Activated T-helper 2 cell treated with anti-CD3 and anti-CD28 coated beads, Interferon-gamma antibody, Interleukin-2, Interleukin-4, amounts not matched to agents 10 μg/mL and 5 μg/mL and 100 μg/mL, durations not matched to agents 14 hours and 24 hours and 36 hours (primary cell): ENCODE measurements at regions not wholly inside any gene's neighbourhood (a gene's known extent, or its start where the extent isn't known, plus 50 kb on each side); places are given as distances from the start of the nearest gene placed in this dataset.

Experiments
- DNase-seq: peaks from one replicate; pipeline ENCODE4 v3.0.0; 2021; ENCODE audit warnings: low spot score
- H3K27ac Mint-ChIP-seq: one replicate; pipeline ENCODE4 v1.8.0; 2021; ENCODE audit warnings: mixed read lengths
- H3K27me3 Mint-ChIP-seq: one replicate; pipeline ENCODE4 v1.8.0; 2021; ENCODE audit warnings: low read depth, mixed read lengths
- H3K36me3 Mint-ChIP-seq: one replicate; pipeline ENCODE4 v1.8.0; 2021; ENCODE audit warnings: low read depth, mixed read lengths
- H3K4me1 Mint-ChIP-seq: one replicate; pipeline ENCODE4 v1.8.0; 2021; ENCODE audit warnings: low read depth, mixed read lengths
- H3K4me3 Mint-ChIP-seq: one replicate; pipeline ENCODE4 v1.8.0; 2021; ENCODE audit warnings: low read depth, mild to moderate bottlenecking, moderate library complexity, mixed read lengths
- H3K9me3 Mint-ChIP-seq: one replicate; pipeline ENCODE4 v1.8.0; 2021; ENCODE audit warnings: mixed read lengths
- intact Hi-C: fragments of 100-400 bp; cut with micrococcal nuclease; formaldehyde crosslinking; loops from one replicate; pipeline ENCODE4 v1.15.1; 2023

GRCh38 chr6:56854086-56854485 is 100.8 kb upstream of the BEND6 start:
- H3K4me3 Mint-ChIP-seq, result no peak overlapping the region

GRCh38 chr6:56853541-56853940 is 101.4 kb upstream of the BEND6 start:
- Mint-ChIP-seq H3K9me3 (no peaks in the 10 kb centered on the region), H3K27ac (no peak overlapping the region), H3K36me3 (no peaks in the 10 kb centered on the region), H3K4me3 (no peak overlapping the region), H3K27me3 (peaks cover 24% of the 10 kb centered on the region), H3K4me1 (peaks cover 23% of the 10 kb centered on the region)
- DNase-seq, result no peak
- intact Hi-C loops, result loop anchor here (5.0 kb wide), 1 partner anchor 216 kb away; no protein-coding TSS in a partner anchor

More at GRCh38 chr6:56854086-56854485, 100.8 kb upstream of the BEND6 start:
- intact Hi-C loops, result loop anchor here (5.0 kb wide), 1 partner anchor 217 kb away; no protein-coding TSS in a partner anchor
- Mint-ChIP-seq H3K27ac (no peak overlapping the region), H3K9me3 (no peaks in the 10 kb centered on the region), H3K27me3 (peaks cover 24% of the 10 kb centered on the region), H3K4me1 (peaks cover 23% of the 10 kb centered on the region), H3K36me3 (no peaks in the 10 kb centered on the region)
- DNase-seq, result no peak

- Mint-ChIP-seq H3K27me3 (peaks cover 26% of the 10 kb centered on the region), H3K36me3 (no peaks in the 10 kb centered on the region), H3K9me3 (no peaks in the 10 kb centered on the region), H3K4me3 (peak overlapping the region; percentile 84), H3K4me1 (peaks cover 26% of the 10 kb centered on the region), H3K27ac (peak overlapping the region; percentile 73)
- no peak for DNase-seq
- intact Hi-C loops, result loop anchor here (5.0 kb wide), 1 partner anchor 215 kb away; no protein-coding TSS in a partner anchor
Observed at GRCh38 chr6:56852260-56853010, 102.5 kb upstream of the BEND6 start.

- Mint-ChIP-seq H3K4me3 (peak overlapping the region; percentile 84), H3K36me3 (no peaks in the 10 kb centered on the region), H3K4me1 (peaks cover 26% of the 10 kb centered on the region), H3K27me3 (peaks cover 29% of the 10 kb centered on the region), H3K9me3 (no peaks in the 10 kb centered on the region), H3K27ac (peak overlapping the region; percentile 73)
- intact Hi-C loops, result loop anchor here (1.0 to 5.0 kb wide), 3 partner anchors 143 to 309 kb away; no protein-coding TSS in a partner anchor
- peak; percentile 22 for DNase-seq
Observed at GRCh38 chr6:56851541-56852259, 103.2 kb upstream of the BEND6 start.

- peak overlapping the region; percentile 84 for H3K4me3 Mint-ChIP-seq
- H3K27me3 Mint-ChIP-seq, result peaks cover 35% of the 10 kb centered on the region
- no peak for DNase-seq
- intact Hi-C loops, result loop anchor here (1.0 to 5.0 kb wide), 3 partner anchors 142 to 309 kb away; no protein-coding TSS in a partner anchor
- H3K27ac Mint-ChIP-seq, result peak overlapping the region; percentile 73
- H3K36me3 Mint-ChIP-seq, result no peaks in the 10 kb centered on the region
- H3K4me1 Mint-ChIP-seq, result peaks cover 26% of the 10 kb centered on the region
- H3K9me3 Mint-ChIP-seq, result no peaks in the 10 kb centered on the region
Observed at GRCh38 chr6:56851074-56851473, 103.8 kb upstream of the BEND6 start.

- DNase-seq, result no peak
- H3K4me1 Mint-ChIP-seq, result peaks cover 26% of the 10 kb centered on the region
- peak overlapping the region; percentile 10 for H3K4me3 Mint-ChIP-seq
- intact Hi-C loops, result loop anchor here (1.0 to 5.0 kb wide), 3 partner anchors 142 to 308 kb away; no protein-coding TSS in a partner anchor
- H3K36me3 Mint-ChIP-seq, result no peaks in the 10 kb centered on the region
- H3K27me3 Mint-ChIP-seq, result peaks cover 36% of the 10 kb centered on the region
- H3K27ac Mint-ChIP-seq, result peak overlapping the region; percentile 24
- no peaks in the 10 kb centered on the region for H3K9me3 Mint-ChIP-seq
Observed at GRCh38 chr6:56850626-56851025, 104.3 kb upstream of the BEND6 start.

GRCh38 chr6:56849896-56850295 is 105.0 kb upstream of the BEND6 start:
- intact Hi-C loops, result loop anchor here (2.0 to 5.0 kb wide), 2 partner anchors 141 to 213 kb away; no protein-coding TSS in a partner anchor
- H3K27ac Mint-ChIP-seq, result no peak overlapping the region
- DNase-seq, result no peak
- no peaks in the 10 kb centered on the region for H3K36me3 Mint-ChIP-seq
- H3K9me3 Mint-ChIP-seq, result no peaks in the 10 kb centered on the region
- peaks cover 26% of the 10 kb centered on the region for H3K4me1 Mint-ChIP-seq
- H3K4me3 Mint-ChIP-seq, result no peak overlapping the region
- H3K27me3 Mint-ChIP-seq, result peaks cover 42% of the 10 kb centered on the region

GRCh38 chr6:56848105-56848504 is 106.8 kb upstream of the BEND6 start:
- no peak for DNase-seq
- peaks cover 26% of the 10 kb centered on the region for H3K4me1 Mint-ChIP-seq
- no peak overlapping the region for H3K4me3 Mint-ChIP-seq
- H3K9me3 Mint-ChIP-seq, result no peaks in the 10 kb centered on the region
- H3K27me3 Mint-ChIP-seq, result peaks cover 48% of the 10 kb centered on the region
- H3K36me3 Mint-ChIP-seq, result no peaks in the 10 kb centered on the region
- intact Hi-C loops, result no loop called here
- no peak overlapping the region for H3K27ac Mint-ChIP-seq

GRCh38 chr6:56845032-56845431 is 109.9 kb upstream of the BEND6 start:
- peaks cover 66% of the 10 kb centered on the region for H3K27me3 Mint-ChIP-seq
- no peak for DNase-seq
- peaks cover 7% of the 10 kb centered on the region for H3K4me1 Mint-ChIP-seq
- no peaks in the 10 kb centered on the region for H3K9me3 Mint-ChIP-seq
- H3K4me3 Mint-ChIP-seq, result no peak overlapping the region
- no peaks in the 10 kb centered on the region for H3K36me3 Mint-ChIP-seq
- intact Hi-C loops, result no loop called here
- H3K27ac Mint-ChIP-seq, result no peak overlapping the region

GRCh38 chr6:56843476-56844349 is 111.2 kb upstream of the BEND6 start:
- Mint-ChIP-seq H3K9me3 (no peaks in the 10 kb centered on the region), H3K27me3 (peaks cover 72% of the 10 kb centered on the region), H3K4me3 (peak overlapping the region; percentile 74), H3K36me3 (no peaks in the 10 kb centered on the region), H3K27ac (no peak overlapping the region), H3K4me1 (peaks cover 7% of the 10 kb centered on the region)
- intact Hi-C loops, result no loop called here
- DNase-seq, result peak; percentile 61

- intact Hi-C loops, result no loop called here
- H3K9me3 Mint-ChIP-seq, result no peaks in the 10 kb centered on the region
- H3K4me3 Mint-ChIP-seq, result peak overlapping the region; percentile 86
- peaks cover 4% of the 10 kb centered on the region for H3K4me1 Mint-ChIP-seq
- DNase-seq, result no peak
- peaks cover 75% of the 10 kb centered on the region for H3K27me3 Mint-ChIP-seq
- H3K27ac Mint-ChIP-seq, result peak overlapping the region; percentile 72
- no peaks in the 10 kb centered on the region for H3K36me3 Mint-ChIP-seq
Observed at GRCh38 chr6:56842686-56843475, 112.0 kb upstream of the BEND6 start.
